ENCODE measurements at regions not wholly inside any gene's neighbourhood (a gene's known extent, or its start where the extent isn't known, plus 50 kb on each side); places are given as distances from the start of the nearest gene placed in this dataset.

GRCh38 chr1:110265186-110265585 is 55.1 kb downstream of the KCNC4 start:
- Histone ChIP-seq H2AFZ (ENCODE audit: control insufficient read depth, low read length) (no peak overlapping the region), H3K79me2 (ENCODE audit: control insufficient read depth, insufficient read depth, low read length) (no peaks in the 10 kb centered on the region), H4K20me1 (ENCODE audit: control insufficient read depth, extremely low read depth, insufficient read depth, low read length) (no peaks in the 10 kb centered on the region), H3K4me2 (ENCODE audit: control insufficient read depth, extremely low read depth, insufficient read depth, low read depth, low read length) (no peak overlapping the region), H3K9me1 (ENCODE audit: control insufficient read depth, extremely low read depth, insufficient read depth, low read length) (no peaks in the 10 kb centered on the region), H3K9me3 (ENCODE audit: control insufficient read depth, low read depth, low read length) (no peaks in the 10 kb centered on the region), H3K4me1 (ENCODE audit: control insufficient read depth, extremely low read depth, insufficient read depth, low read length) (peaks cover 3% of the 10 kb centered on the region), H3K4me3 (ENCODE audit: control insufficient read depth in 2 of 3, extremely low read depth in 1 of 3, insufficient read depth in 2 of 3, low read depth in 1 of 3, low read length in 3 of 3) (no peak overlapping the region), H3K36me3 (ENCODE audit: control insufficient read depth in 2 of 2, extremely low read depth in 1 of 2, insufficient read depth in 2 of 2, low read length in 2 of 2) (no peaks in the 10 kb centered on the region), H3K9ac (ENCODE audit: control insufficient read depth, extremely low read depth, insufficient read depth, low read length) (no peak overlapping the region), H3K27ac (ENCODE audit: control insufficient read depth, insufficient read depth, low read length) (no peak overlapping the region), H3K27me3 (ENCODE audit: control insufficient read depth, extremely low read depth, insufficient read depth, low read length) (peaks cover 3% of the 10 kb centered on the region)
- DNase-seq (ENCODE audit: low read depth, low spot score) (no peak), FAIRE-seq (no peak)
- TF ChIP-seq EZH2 (IDR thresholded peaks at IDR 0.05; ENCODE audit: low read length), result no peak
- TF ChIP-seq CTCF (optimal IDR thresholded peaks at IDR 0.05 in 1 of 3, IDR thresholded peaks at IDR 0.05 in 1 of 3, conservative IDR thresholded peaks at IDR 0.05 in 1 of 3; ENCODE audit: extremely low read depth in 1 of 3, insufficient read depth in 2 of 3, low read length in 3 of 3), result no peak
- dilution Hi-C loops (cut with MboI; ENCODE audit: extremely low pct_ligation_motif_present, low sequenced_read_pairs), result no loop called here

GRCh38 chr1:110266834-110267233 is 56.7 kb downstream of the KCNC4 start:
- Histone ChIP-seq H3K9ac (ENCODE audit: control insufficient read depth, extremely low read depth, insufficient read depth, low read length) (no peak overlapping the region), H3K4me2 (ENCODE audit: control insufficient read depth, extremely low read depth, insufficient read depth, low read depth, low read length) (no peak overlapping the region), H4K20me1 (ENCODE audit: control insufficient read depth, extremely low read depth, insufficient read depth, low read length) (no peaks in the 10 kb centered on the region), H3K9me1 (ENCODE audit: control insufficient read depth, extremely low read depth, insufficient read depth, low read length) (no peaks in the 10 kb centered on the region), H3K4me3 (ENCODE audit: control insufficient read depth in 2 of 3, extremely low read depth in 1 of 3, insufficient read depth in 2 of 3, low read depth in 1 of 3, low read length in 3 of 3) (no peak overlapping the region), H3K9me3 (ENCODE audit: control insufficient read depth, low read depth, low read length) (no peaks in the 10 kb centered on the region), H3K79me2 (ENCODE audit: control insufficient read depth, insufficient read depth, low read length) (no peaks in the 10 kb centered on the region), H3K4me1 (ENCODE audit: control insufficient read depth, extremely low read depth, insufficient read depth, low read length) (no peaks in the 10 kb centered on the region), H2AFZ (ENCODE audit: control insufficient read depth, low read length) (no peak overlapping the region), H3K27me3 (ENCODE audit: control insufficient read depth, extremely low read depth, insufficient read depth, low read length) (peaks cover 8% of the 10 kb centered on the region), H3K36me3 (ENCODE audit: control insufficient read depth in 2 of 2, extremely low read depth in 1 of 2, insufficient read depth in 2 of 2, low read length in 2 of 2) (no peaks in the 10 kb centered on the region), H3K27ac (ENCODE audit: control insufficient read depth, insufficient read depth, low read length) (no peak overlapping the region)
- DNase-seq (ENCODE audit: low read depth, low spot score) (no peak), FAIRE-seq (no peak)
- dilution Hi-C loops (cut with MboI; ENCODE audit: extremely low pct_ligation_motif_present, low sequenced_read_pairs), result no loop called here
- TF ChIP-seq EZH2 (IDR thresholded peaks at IDR 0.05; ENCODE audit: low read length) (no peak), CTCF (optimal IDR thresholded peaks at IDR 0.05 in 1 of 3, IDR thresholded peaks at IDR 0.05 in 1 of 3, conservative IDR thresholded peaks at IDR 0.05 in 1 of 3; ENCODE audit: extremely low read depth in 1 of 3, insufficient read depth in 2 of 3, low read length in 3 of 3) (no peak)
